NCI-H524 treated with DMSO at 0.1 percent for 48 hours (cell line): ENCODE measurements at regions not wholly inside any gene's neighbourhood (a gene's known extent, or its start where the extent isn't known, plus 50 kb on each side); places are given as distances from the start of the nearest gene placed in this dataset.

Experiments
- DNase-seq: peaks from one replicate; lab custom pipeline; 2025; lab: John Stamatoyannopoulos, UW

- DNase-seq: no peak
These were observed 69.9 kb upstream of the PSMA6 start for GRCh38 chr14:35222324-35222723.

GRCh38 chr14:35222872-35223466 lies 69.2 kb upstream of the PSMA6 start:
- DNase-seq: no peak

DNA sequence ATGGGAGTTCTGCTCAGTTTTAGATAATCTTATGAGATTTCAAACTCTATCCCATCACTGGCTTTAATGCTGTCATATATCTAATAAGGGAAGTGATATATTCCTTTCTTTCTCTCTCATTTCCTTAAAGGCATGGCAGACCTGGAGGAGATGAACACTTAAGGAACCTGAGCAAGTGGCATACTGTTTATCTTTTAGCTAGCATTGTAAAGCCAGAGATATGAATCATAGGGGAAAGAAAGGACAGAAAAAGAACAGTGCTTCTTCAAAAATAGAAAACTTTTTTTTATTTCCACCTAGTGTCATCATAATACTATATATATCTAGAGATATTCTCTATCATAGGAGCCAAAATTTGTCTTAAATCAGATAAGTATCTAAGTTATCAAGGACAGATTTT lies 68.3 kb upstream of the PSMA6 start:
- DNase-seq: no peak

GRCh38 chr14:35224615-35225014 lies 67.6 kb upstream of the PSMA6 start:
- DNase-seq: no peak

GRCh38 chr14:35229084-35229791 lies 62.9 kb upstream of the PSMA6 start:
- peak; percentile 46 for DNase-seq

DNA sequence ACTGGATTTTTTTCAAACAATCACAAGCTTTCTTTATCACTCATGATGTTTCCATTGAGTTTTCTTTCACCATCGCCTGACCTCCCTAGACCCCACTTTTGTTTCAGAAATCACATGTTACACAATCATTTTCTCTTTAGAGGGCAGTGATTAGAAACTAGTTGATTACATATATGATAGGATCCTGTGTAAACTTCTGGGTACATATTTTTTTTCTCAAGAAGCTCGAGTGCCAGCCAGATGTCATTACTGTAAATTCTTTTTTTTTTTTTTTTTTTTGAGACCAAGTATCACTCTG lies 62.4 kb upstream of the PSMA6 start:
- no peak for DNase-seq

- no peak for DNase-seq
These were observed 60.9 kb upstream of the PSMA6 start for GRCh38 chr14:35231207-35231760.

GRCh38 chr14:35234012-35234805 lies 58.0 kb upstream of the PSMA6 start:
- no peak for DNase-seq

DNA sequence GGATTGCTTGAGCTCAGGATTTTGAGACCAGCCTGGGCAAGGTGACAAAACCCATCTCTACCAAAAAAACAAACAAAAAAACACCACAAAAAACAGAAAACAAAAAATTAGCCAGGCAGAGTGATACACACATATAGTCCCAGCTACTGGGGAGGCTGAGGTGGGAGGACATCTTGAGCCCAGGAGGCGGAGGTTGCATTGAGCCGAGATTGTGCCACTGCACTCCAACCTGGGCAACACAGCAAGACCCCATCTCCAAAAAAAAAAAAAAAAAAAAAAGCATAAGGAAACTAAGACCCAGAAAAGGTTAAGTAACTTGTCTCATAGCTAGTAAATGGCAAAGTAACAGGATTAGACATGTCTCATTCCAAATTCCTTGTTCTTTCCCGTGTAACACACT lies 56.3 kb upstream of the PSMA6 start:
- no peak for DNase-seq

DNA sequence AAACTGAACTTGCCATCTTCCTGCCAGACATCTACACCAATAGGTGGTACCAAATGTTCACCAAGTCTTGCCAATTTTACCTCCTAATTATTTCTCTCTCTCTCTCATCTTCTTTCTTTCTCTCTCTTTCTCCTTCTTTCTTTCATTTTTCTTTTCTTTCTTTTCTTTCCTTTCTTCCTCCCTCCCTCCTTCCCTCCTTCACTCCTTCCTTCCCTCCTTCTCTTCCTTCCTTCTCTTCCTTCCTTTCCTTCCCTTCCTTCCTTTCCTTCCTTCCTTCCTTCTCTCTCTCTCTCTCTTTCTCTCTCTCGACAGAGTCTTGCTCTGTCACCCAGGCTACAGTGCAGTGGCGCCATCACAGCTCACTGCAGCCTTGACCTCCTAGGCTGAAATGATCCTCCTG lies 55.4 kb upstream of the PSMA6 start:
- DNase-seq: no peak

DNA sequence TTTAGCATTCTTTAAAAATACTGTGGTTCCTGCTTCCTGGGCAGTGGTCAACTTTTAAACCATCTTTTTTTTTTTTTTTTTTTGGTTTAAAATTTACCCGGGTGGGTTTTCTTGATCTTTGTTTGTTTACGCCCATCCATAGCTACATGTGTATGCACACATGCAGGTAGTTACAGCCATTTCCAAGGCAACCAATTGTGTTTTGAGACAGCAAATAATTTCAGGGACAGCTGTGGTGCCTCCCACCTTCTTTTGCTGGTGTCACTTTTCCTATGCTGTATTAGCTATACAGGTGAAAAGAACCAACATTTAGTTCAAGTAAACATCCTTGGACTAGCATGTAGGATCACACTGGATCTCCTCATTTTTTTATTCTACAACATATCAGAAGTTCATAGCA lies 52.0 kb upstream of the PSMA6 start:
- no peak for DNase-seq
